ENCODE measurements at regions not wholly inside any gene's neighbourhood (a gene's known extent, or its start where the extent isn't known, plus 50 kb on each side); places are given as distances from the start of the nearest gene placed in this dataset.

- TF ChIP-seq POLR2AphosphoS5 (IDR thresholded peaks at IDR 0.05; ENCODE audit: low read depth, low read length), result no peak
- no peak for TF ChIP-seq SPI1 (IDR thresholded peaks at IDR 0.05; ENCODE audit: low read depth, low read length)
- TF ChIP-seq PAX5 (IDR thresholded peaks at IDR 0.05; ENCODE audit: insufficient read depth, low read length, severe bottlenecking), result no peak
- TF ChIP-seq POLR2A (IDR thresholded peaks at IDR 0.05; ENCODE audit: low read depth, low read length), result no peak
Observed at GRCh38 chr4:148922497-148922896, 480.3 kb upstream of the NR3C2 start.
